H1 (cell line): ENCODE measurements at regions not wholly inside any gene's neighbourhood (a gene's known extent, or its start where the extent isn't known, plus 50 kb on each side); places are given as distances from the start of the nearest gene placed in this dataset.

ENCODE experiments used
- EP300 ChIP-seq, 2 experiments: IDR thresholded peaks; 1 replicate in 1 of 2; 2 replicates in 1 of 2; pipeline ENCODE4 v1.6.1; 2011 to 2012; ENCODE audit warnings: low read depth in 2 of 2, low read length in 2 of 2, mild to moderate bottlenecking in 2 of 2, borderline replicate concordance in 1 of 2, inconsistent platforms in 1 of 2, moderate library complexity in 1 of 2
- GABPA ChIP-seq: IDR thresholded peaks from 2 replicates; pipeline ENCODE4 v1.6.1; 2011; ENCODE audit warnings: mild to moderate bottlenecking, low read length, moderate library complexity, borderline replicate concordance; ENCODE audit not compliant: insufficient read depth
- GTF2F1 ChIP-seq: IDR thresholded peaks from 2 replicates; pipeline ENCODE4 v1.6.1; 2012; ENCODE audit warnings: low read depth, low read length, improper control_type of control experiment, borderline replicate concordance
- JUN ChIP-seq: IDR thresholded peaks from 2 replicates; pipeline ENCODE4 v1.6.1; 2011; ENCODE audit warnings: low read depth, mild to moderate bottlenecking, improper control_type of control experiment, low read length
- KDM4A ChIP-seq: IDR thresholded peaks from one replicate; pipeline ENCODE4 v1.7.1; 2012; ENCODE audit warnings: low read depth, mild to moderate bottlenecking, moderate library complexity, low read length, inconsistent platforms; ENCODE audit not compliant: severe bottlenecking
- SUZ12 ChIP-seq: fragments of 200-600 bp; sonication (generic); IDR thresholded peaks from 2 replicates; pipeline ENCODE4 v1.6.1; 2012; ENCODE audit warnings: mild to moderate bottlenecking, inconsistent platforms, low read length, moderate library complexity, mixed read lengths

DNA sequence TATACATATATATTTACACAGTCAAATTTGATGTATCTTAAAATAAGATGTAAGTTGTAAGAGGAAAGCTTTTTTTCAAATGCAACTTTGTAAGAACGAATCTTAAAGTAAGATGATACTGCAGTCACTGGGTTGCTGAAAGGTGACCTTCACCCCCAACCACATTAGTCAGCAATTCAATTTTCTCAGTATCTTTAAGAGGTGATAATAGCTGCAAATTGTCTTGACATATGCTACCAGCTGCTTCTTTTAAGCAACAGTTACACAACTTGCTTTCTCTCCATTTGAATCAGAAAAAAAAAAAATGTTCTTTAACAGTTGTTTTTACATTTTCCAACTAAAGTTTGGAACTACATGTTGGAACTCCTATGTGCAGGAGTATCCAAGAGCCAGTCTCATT lies 246.6 kb upstream of the CCNG1 start (continued):
- no peak for TF ChIP-seq GABPA
- no peak for TF ChIP-seq EP300 (IDR thresholded peaks at IDR 0.05; ENCODE audit: borderline replicate concordance in 1 of 2, low read depth in 2 of 2, low read length in 2 of 2)
- no peak for TF ChIP-seq GTF2F1
- no peak for TF ChIP-seq KDM4A
- no peak for TF ChIP-seq SUZ12
- no peak for TF ChIP-seq JUN
